NCI-H82 (cell line): ENCODE measurements at regions not wholly inside any gene's neighbourhood (a gene's known extent, or its start where the extent isn't known, plus 50 kb on each side); places are given as distances from the start of the nearest gene placed in this dataset.
"Not testable (repeated sequence)": the region's sequence is repeated elsewhere in the genome, so short reads cannot be mapped to it uniquely, and the experiment has no call there.

Experiments
- DNase-seq: peaks from one replicate; lab custom pipeline; 2025; lab: John Stamatoyannopoulos, UW

GRCh38 chr6:140830666-140831065 is 1302.1 kb upstream of the GJE1 start:
- DNase-seq: no peak

GRCh38 chr6:140828856-140829255 is 1303.9 kb upstream of the GJE1 start:
- DNase-seq: no peak

GRCh38 chr6:140827593-140827992 is 1305.1 kb upstream of the GJE1 start:
- DNase-seq: no peak

GRCh38 chr6:140825731-140826130 is 1307.0 kb upstream of the GJE1 start:
- no peak for DNase-seq

- no peak for DNase-seq
Observed at GRCh38 chr6:140824595-140824994, 1308.1 kb upstream of the GJE1 start.

- no peak for DNase-seq
Observed at GRCh38 chr6:140821196-140821595, 1311.5 kb upstream of the GJE1 start.

GRCh38 chr6:140817176-140817575 is 1315.5 kb upstream of the GJE1 start:
- no peak for DNase-seq

- DNase-seq: no peak
Observed at GRCh38 chr6:140816681-140817080, 1316.0 kb upstream of the GJE1 start.

- no peak for DNase-seq
Observed at GRCh38 chr6:140812636-140813035, 1320.1 kb upstream of the GJE1 start.

- DNase-seq: no peak
Observed at GRCh38 chr6:140811642-140812041, 1321.1 kb upstream of the GJE1 start.

- DNase-seq: no peak
Observed at GRCh38 chr6:140809694-140810101, 1323.0 kb upstream of the GJE1 start.

GRCh38 chr6:140806431-140806830 is 1326.3 kb upstream of the GJE1 start:
- DNase-seq: no peak

GRCh38 chr6:140794544-140794943 is 1338.2 kb upstream of the GJE1 start:
- no peak for DNase-seq

- DNase-seq: no peak
Observed at GRCh38 chr6:140790109-140790508, 1342.6 kb upstream of the GJE1 start.

- DNase-seq: no peak
Observed at GRCh38 chr6:140789466-140789865, 1343.3 kb upstream of the GJE1 start.

- DNase-seq: no peak
Observed at GRCh38 chr6:140785926-140786325, 1346.8 kb upstream of the GJE1 start.

GRCh38 chr6:140784573-140784972 is 1348.2 kb upstream of the GJE1 start:
- DNase-seq: no peak

- DNase-seq: not testable (repeated sequence)
Observed at GRCh38 chr6:140783504-140783903, 1349.2 kb upstream of the GJE1 start.

- no peak for DNase-seq
Observed at GRCh38 chr6:140782941-140783340, 1349.8 kb upstream of the GJE1 start.

GRCh38 chr6:140779991-140780596 is 1352.6 kb upstream of the GJE1 start:
- no peak for DNase-seq

- no peak for DNase-seq
Observed at GRCh38 chr6:140779341-140779740, 1353.4 kb upstream of the GJE1 start.

GRCh38 chr6:140777780-140778179 is 1354.9 kb upstream of the GJE1 start:
- no peak for DNase-seq

- DNase-seq: no peak
Observed at GRCh38 chr6:140775061-140775460, 1357.7 kb upstream of the GJE1 start.

- DNase-seq: no peak
Observed at GRCh38 chr6:140774080-140774505, 1358.6 kb upstream of the GJE1 start.

- DNase-seq: no peak
Observed at GRCh38 chr6:140773276-140773675, 1359.4 kb upstream of the GJE1 start.
